DMS 273 treated with DMSO at 0.1 percent for 48 hours (cell line): ENCODE measurements at regions not wholly inside any gene's neighbourhood (a gene's known extent, or its start where the extent isn't known, plus 50 kb on each side); places are given as distances from the start of the nearest gene placed in this dataset.
"Not testable (repeated sequence)": the region's sequence is repeated elsewhere in the genome, so short reads cannot be mapped to it uniquely, and the experiment has no call there.

Experiments used
- DNase-seq: peaks from one replicate; lab custom pipeline; 2025; lab: John Stamatoyannopoulos, UW

GRCh38 chr5:5741418-5741817 is 318.9 kb downstream of the ICE1 start:
- DNase-seq = no peak

- DNase-seq = no peak
Observed at GRCh38 chr5:5739490-5739945, 317.0 kb downstream of the ICE1 start.

- DNase-seq = no peak
Observed at GRCh38 chr5:5738797-5739489, 316.5 kb downstream of the ICE1 start.

GRCh38 chr5:5736007-5736406 is 313.5 kb downstream of the ICE1 start:
- DNase-seq = no peak

GRCh38 chr5:5733058-5733457 is 310.6 kb downstream of the ICE1 start:
- DNase-seq = not testable (repeated sequence)

- DNase-seq = no peak
Observed at GRCh38 chr5:5726401-5726800, 303.9 kb downstream of the ICE1 start.

GRCh38 chr5:5721881-5722280 is 299.4 kb downstream of the ICE1 start:
- DNase-seq = no peak

- no peak for DNase-seq
Observed at GRCh38 chr5:5719292-5719691, 296.8 kb downstream of the ICE1 start.

GRCh38 chr5:5716665-5717064 is 294.2 kb downstream of the ICE1 start:
- DNase-seq = no peak

- DNase-seq = no peak
Observed at GRCh38 chr5:5711592-5711991, 289.1 kb downstream of the ICE1 start.

- no peak for DNase-seq
Observed at GRCh38 chr5:5711112-5711511, 288.6 kb downstream of the ICE1 start.

- DNase-seq = no peak
Observed at GRCh38 chr5:5710471-5710870, 288.0 kb downstream of the ICE1 start.

GRCh38 chr5:5708367-5708919 is 286.0 kb downstream of the ICE1 start:
- DNase-seq = no peak

- no peak for DNase-seq
Observed at GRCh38 chr5:5705010-5705409, 282.5 kb downstream of the ICE1 start.

GRCh38 chr5:5704352-5704751 is 281.9 kb downstream of the ICE1 start:
- DNase-seq = no peak

- no peak for DNase-seq
Observed at GRCh38 chr5:5702934-5703333, 280.5 kb downstream of the ICE1 start.

- no peak for DNase-seq
Observed at GRCh38 chr5:5700549-5700948, 278.1 kb downstream of the ICE1 start.

GRCh38 chr5:5699062-5699461 is 276.6 kb downstream of the ICE1 start:
- no peak for DNase-seq

- no peak for DNase-seq
Observed at GRCh38 chr5:5695266-5695665, 272.8 kb downstream of the ICE1 start.

- DNase-seq = no peak
Observed at GRCh38 chr5:5688925-5689310, 266.4 kb downstream of the ICE1 start.

- DNase-seq = no peak
Observed at GRCh38 chr5:5688194-5688924, 265.9 kb downstream of the ICE1 start.

- no peak for DNase-seq
Observed at GRCh38 chr5:5687113-5687512, 264.6 kb downstream of the ICE1 start.

GRCh38 chr5:5686356-5686755 is 263.9 kb downstream of the ICE1 start:
- no peak for DNase-seq
